SK-N-SH treated with all-trans-retinoic acid at 6 μM for 48 hours (cell line): ENCODE measurements at regions not wholly inside any gene's neighbourhood (a gene's known extent, or its start where the extent isn't known, plus 50 kb on each side); places are given as distances from the start of the nearest gene placed in this dataset.

ENCODE experiments used
- ATAC-seq: fragments of 200-7000 bp; cut with Tn5 transposase; 3 replicates; pipeline ENCODE4 v1.9.1; 2020; ENCODE audit warnings: mild to moderate bottlenecking, moderate library complexity
- ARNTL ChIP-seq: fragments of 450-650 bp; formaldehyde crosslinking; IDR thresholded peaks from 2 replicates; pipeline ENCODE4 v1.5.0; 2020; ENCODE audit warnings: low read depth, mild to moderate bottlenecking, moderate library complexity, borderline replicate concordance
- BACH2 ChIP-seq: fragments of 250-450 bp; sonication (Bioruptor Pico); IDR thresholded peaks from 2 replicates; pipeline ENCODE4 v1.9.0; 2021; ENCODE audit warnings: mild to moderate bottlenecking, borderline replicate concordance
- CREB5 ChIP-seq: fragments of 250-450 bp; sonication (Bioruptor Pico); IDR thresholded peaks from 2 replicates; pipeline ENCODE4 v1.5.1; 2020; ENCODE audit warnings: low read depth, mild to moderate bottlenecking, moderate library complexity
- CSDC2 ChIP-seq: fragments of 250-450 bp; sonication (Bioruptor Pico); IDR thresholded peaks from 2 replicates; pipeline ENCODE4 v1.5.0; 2020; ENCODE audit warnings: mild to moderate bottlenecking, moderate library complexity
- CSRNP3 ChIP-seq: fragments of 250-450 bp; sonication (Bioruptor Pico); IDR thresholded peaks from 2 replicates; pipeline ENCODE4 v1.5.1; 2021; ENCODE audit warnings: mild to moderate bottlenecking, moderate library complexity
- ESRRG ChIP-seq: fragments of 250-450 bp; sonication (Bioruptor Pico); IDR thresholded peaks from 2 replicates; pipeline ENCODE4 v1.6.1; 2021; ENCODE audit warnings: mild to moderate bottlenecking
- GLIS3 ChIP-seq: fragments of 250-450 bp; sonication (Bioruptor Pico); IDR thresholded peaks from 2 replicates; pipeline ENCODE4 v1.5.0; 2020; ENCODE audit warnings: mild to moderate bottlenecking, moderate library complexity
- ISL1 ChIP-seq: fragments of 250-450 bp; sonication (Bioruptor Pico); IDR thresholded peaks from 2 replicates; pipeline ENCODE4 v2.1.2; 2022; ENCODE audit warnings: mild to moderate bottlenecking, moderate library complexity
- OSR1 ChIP-seq: fragments of 250-450 bp; sonication (Bioruptor Pico); IDR thresholded peaks from 2 replicates; pipeline ENCODE4 v1.8.0; 2022; ENCODE audit warnings: moderate library complexity, mild to moderate bottlenecking, inconsistent platforms
- PATZ1 ChIP-seq: fragments of 250-450 bp; sonication (Bioruptor Pico); IDR thresholded peaks from 2 replicates; pipeline ENCODE4 v1.8.0; 2020; ENCODE audit warnings: mild to moderate bottlenecking, moderate library complexity, borderline replicate concordance
- POU6F1 ChIP-seq: fragments of 250-450 bp; sonication (Bioruptor Pico); IDR thresholded peaks from 2 replicates; pipeline ENCODE4 v1.8.0; 2021; ENCODE audit warnings: low read depth, mild to moderate bottlenecking, moderate library complexity, borderline replicate concordance
- PPARA ChIP-seq: fragments of 250-450 bp; sonication (Bioruptor Pico); IDR thresholded peaks from 2 replicates; pipeline ENCODE4 v1.5.0; 2020; ENCODE audit warnings: mild to moderate bottlenecking, borderline replicate concordance
- RARB ChIP-seq: fragments of 250-450 bp; sonication (Bioruptor Pico); IDR thresholded peaks from 2 replicates; pipeline ENCODE4 v1.8.0; 2021; ENCODE audit warnings: mild to moderate bottlenecking, moderate library complexity
- SNAI2 ChIP-seq: fragments of 250-450 bp; sonication (Bioruptor Pico); IDR thresholded peaks from 2 replicates; pipeline ENCODE4 v1.5.0; 2020; ENCODE audit warnings: mild to moderate bottlenecking, moderate library complexity
- TCF4 ChIP-seq: fragments of 250-450 bp; sonication (Bioruptor Pico); IDR thresholded peaks from 2 replicates; pipeline ENCODE4 v1.8.0; 2021; ENCODE audit warnings: mild to moderate bottlenecking, moderate library complexity, borderline replicate concordance
- TOX ChIP-seq: fragments of 250-450 bp; sonication (Bioruptor Pico); IDR thresholded peaks from 2 replicates; pipeline ENCODE4 v1.8.0; 2021; ENCODE audit warnings: mild to moderate bottlenecking, moderate library complexity, borderline replicate concordance
- ZC3H10 ChIP-seq: fragments of 250-450 bp; sonication (Bioruptor Pico); IDR thresholded peaks from 2 replicates; pipeline ENCODE4 v1.5.1; 2021; ENCODE audit warnings: mild to moderate bottlenecking, moderate library complexity
- ZFP3 ChIP-seq: fragments of 250-450 bp; sonication (Bioruptor Pico); IDR thresholded peaks from 2 replicates; pipeline ENCODE4 v1.5.0; 2020; ENCODE audit warnings: mild to moderate bottlenecking, moderate library complexity
- ZNF565 ChIP-seq: fragments of 450-650 bp; formaldehyde crosslinking; conservative IDR thresholded peaks from 2 replicates; pipeline ENCODE4 v1.5.0; 2020; ENCODE audit warnings: low read depth, mild to moderate bottlenecking, moderate library complexity
- ZNF70 ChIP-seq: fragments of 450-650 bp; formaldehyde crosslinking; IDR thresholded peaks from 2 replicates; pipeline ENCODE4 v1.5.0; 2020; ENCODE audit warnings: mild to moderate bottlenecking, moderate library complexity
- ZNF8 ChIP-seq: fragments of 450-650 bp; formaldehyde crosslinking; IDR thresholded peaks from 2 replicates; pipeline ENCODE4 v1.5.0; 2020; ENCODE audit warnings: mild to moderate bottlenecking, moderate library complexity

- no peak for TF ChIP-seq PATZ1 (CRISPR knock-in tag)
Measured at GRCh38 chr20:43804781-43805180, 78.0 kb upstream of the GTSF1L start (continued).

GRCh38 chr20:43803276-43803675 lies 76.5 kb upstream of the GTSF1L start:
- no peak for TF ChIP-seq CSRNP3
- TF ChIP-seq GLIS3 (CRISPR knock-in tag): no peak
- TF ChIP-seq TOX (CRISPR knock-in tag): no peak
- TF ChIP-seq ZNF8 (CRISPR knock-in tag): peak; percentile 94
- TF ChIP-seq ZNF70: no peak
- no peak for ATAC-seq

GRCh38 chr20:43800186-43800585 lies 73.4 kb upstream of the GTSF1L start:
- TF ChIP-seq BACH2 (no peak), ZC3H10 (no peak), GLIS3 (CRISPR knock-in tag) (no peak), ZNF8 (CRISPR knock-in tag) (no peak), ISL1 (CRISPR knock-in tag) (no peak), OSR1 (CRISPR knock-in tag) (no peak), PPARA (CRISPR knock-in tag) (no peak), CSRNP3 (no peak), ZNF70 (no peak), TCF4 (CRISPR knock-in tag) (no peak), ZNF565 (no peak), RARB (no peak), ESRRG (CRISPR knock-in tag) (no peak)
- ATAC-seq: no peak

- ATAC-seq: no peak
- TF ChIP-seq PPARA (CRISPR knock-in tag) (no peak), CSDC2 (CRISPR knock-in tag) (no peak), OSR1 (CRISPR knock-in tag) (no peak), CSRNP3 (no peak), TOX (CRISPR knock-in tag) (no peak), SNAI2 (CRISPR knock-in tag) (no peak), ISL1 (CRISPR knock-in tag) (no peak), RARB (no peak), CREB5 (CRISPR knock-in tag) (no peak), ARNTL (CRISPR knock-in tag) (no peak), PATZ1 (CRISPR knock-in tag) (no peak), ZFP3 (CRISPR knock-in tag) (no peak), ZC3H10 (no peak), ZNF8 (CRISPR knock-in tag) (no peak), POU6F1 (CRISPR knock-in tag) (no peak)
Measured at GRCh38 chr20:43799741-43800140, 72.9 kb upstream of the GTSF1L start.
